Activated B cell treated with CpG ODN at 0.5 μM for 24 hours (primary cell): ENCODE measurements at regions not wholly inside any gene's neighbourhood (a gene's known extent, or its start where the extent isn't known, plus 50 kb on each side); places are given as distances from the start of the nearest gene placed in this dataset.

ENCODE experiments used
- ATAC-seq: fragments of 200-7000 bp; cut with Tn5 transposase; one replicate; pipeline ENCODE4 v1.10.0; 2021; ENCODE audit warnings: low read depth, mild to moderate bottlenecking, moderate library complexity
- CTCF ChIA-PET: fragments of 350-600 bp; sonication (Branson Sonifier 250); formaldehyde crosslinking; loops from one replicate; lab custom pipeline; 2021; ENCODE audit warnings: antibody characterized with exemption; lab: Charles Lee
- POLR2A ChIA-PET: fragments of 350-600 bp; sonication (Branson Sonifier 250); formaldehyde crosslinking; loops from one replicate; lab custom pipeline; 2021; ENCODE audit warnings: antibody characterized with exemption; lab: Charles Lee
- DNase-seq: peaks from one replicate; pipeline ENCODE4 v3.0.0; 2022
- H3K27ac Mint-ChIP-seq: one replicate; pipeline ENCODE4 v1.8.0; 2020; ENCODE audit warnings: mixed read lengths
- H3K27me3 Mint-ChIP-seq: one replicate; pipeline ENCODE4 v1.8.0; 2021; ENCODE audit warnings: mixed read lengths
- H3K36me3 Mint-ChIP-seq: one replicate; pipeline ENCODE4 v1.8.0; 2021; ENCODE audit warnings: low read depth, mixed read lengths
- H3K4me1 Mint-ChIP-seq: one replicate; pipeline ENCODE4 v1.8.0; 2021; ENCODE audit warnings: mixed read lengths
- H3K4me3 Mint-ChIP-seq: one replicate; pipeline ENCODE4 v1.8.0; 2020; ENCODE audit warnings: mild to moderate bottlenecking, mixed read lengths
- H3K9me3 Mint-ChIP-seq: one replicate; pipeline ENCODE4 v1.8.0; 2020; ENCODE audit warnings: mixed read lengths
- intact Hi-C: fragments of 100-400 bp; cut with micrococcal nuclease; formaldehyde crosslinking; loops from one replicate; pipeline ENCODE4 v1.15.1; 2024
- TF ChIP-seq, protein P1 (sequence below): fragments of 200-600 bp; IDR thresholded peaks from one replicate; pipeline ENCODE4 v1.8.0; 2022; ENCODE audit warnings: antibody characterized with exemption, mild to moderate bottlenecking

DNA sequence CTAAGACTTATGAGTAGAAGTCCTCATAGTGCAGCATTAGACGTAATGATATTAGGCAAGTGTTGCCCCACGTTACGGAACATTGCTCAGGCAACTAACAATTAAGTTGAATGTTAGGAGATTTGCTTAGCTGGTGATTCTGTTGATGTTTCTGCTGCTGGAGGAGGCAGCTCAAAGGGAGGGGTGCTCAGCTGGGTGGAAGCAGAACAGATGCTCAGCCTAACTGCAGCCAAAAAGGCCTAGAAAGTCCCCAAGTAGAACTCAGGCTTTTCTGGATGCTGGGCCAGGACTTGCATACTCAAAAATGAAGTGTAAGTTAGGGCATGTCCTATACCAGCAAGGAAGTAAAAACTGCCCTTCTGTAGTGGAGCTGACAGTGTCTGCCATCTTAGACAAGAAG lies 201.4 kb downstream of the ADRA2A start:
- TF ChIP-seq, protein P1, sequence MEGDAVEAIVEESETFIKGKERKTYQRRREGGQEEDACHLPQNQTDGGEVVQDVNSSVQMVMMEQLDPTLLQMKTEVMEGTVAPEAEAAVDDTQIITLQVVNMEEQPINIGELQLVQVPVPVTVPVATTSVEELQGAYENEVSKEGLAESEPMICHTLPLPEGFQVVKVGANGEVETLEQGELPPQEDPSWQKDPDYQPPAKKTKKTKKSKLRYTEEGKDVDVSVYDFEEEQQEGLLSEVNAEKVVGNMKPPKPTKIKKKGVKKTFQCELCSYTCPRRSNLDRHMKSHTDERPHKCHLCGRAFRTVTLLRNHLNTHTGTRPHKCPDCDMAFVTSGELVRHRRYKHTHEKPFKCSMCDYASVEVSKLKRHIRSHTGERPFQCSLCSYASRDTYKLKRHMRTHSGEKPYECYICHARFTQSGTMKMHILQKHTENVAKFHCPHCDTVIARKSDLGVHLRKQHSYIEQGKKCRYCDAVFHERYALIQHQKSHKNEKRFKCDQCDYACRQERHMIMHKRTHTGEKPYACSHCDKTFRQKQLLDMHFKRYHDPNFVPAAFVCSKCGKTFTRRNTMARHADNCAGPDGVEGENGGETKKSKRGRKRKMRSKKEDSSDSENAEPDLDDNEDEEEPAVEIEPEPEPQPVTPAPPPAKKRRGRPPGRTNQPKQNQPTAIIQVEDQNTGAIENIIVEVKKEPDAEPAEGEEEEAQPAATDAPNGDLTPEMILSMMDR, result no peak
- ATAC-seq, result no peak
- DNase-seq, result no peak
- no peaks in the 10 kb centered on the region for H3K9me3 Mint-ChIP-seq
- H3K4me1 Mint-ChIP-seq, result no peaks in the 10 kb centered on the region
- intact Hi-C loops, result no loop called here
- no peaks in the 10 kb centered on the region for H3K36me3 Mint-ChIP-seq
- no peak overlapping the region for H3K4me3 Mint-ChIP-seq
- no peak overlapping the region for H3K27ac Mint-ChIP-seq
- POLR2A ChIA-PET, result no interaction called here
- H3K27me3 Mint-ChIP-seq, result peaks cover 17% of the 10 kb centered on the region
- CTCF ChIA-PET, result no interaction called here

DNA sequence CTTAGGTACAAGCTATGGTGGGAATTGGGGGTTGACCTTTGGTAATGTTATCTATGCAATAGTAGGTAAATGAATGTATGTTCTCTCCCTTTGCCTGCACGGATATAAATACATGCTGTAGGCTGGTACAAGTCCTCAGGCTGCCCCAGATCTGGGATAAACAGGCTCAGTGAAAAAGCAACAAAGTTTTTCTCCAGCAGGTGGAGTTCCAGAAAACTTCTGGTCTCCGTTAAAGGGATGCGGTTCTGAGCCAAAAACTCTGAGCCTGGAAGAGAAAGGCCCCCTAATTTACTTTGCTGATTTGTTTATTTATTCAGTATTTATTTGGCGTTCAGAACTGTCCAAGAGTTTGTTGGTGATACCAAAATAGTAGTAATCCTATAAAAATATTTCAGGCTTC lies 204.7 kb downstream of the ADRA2A start:
- Mint-ChIP-seq H3K27ac (no peak overlapping the region), H3K27me3 (peaks cover 9% of the 10 kb centered on the region), H3K36me3 (no peaks in the 10 kb centered on the region), H3K9me3 (no peaks in the 10 kb centered on the region), H3K4me1 (no peaks in the 10 kb centered on the region), H3K4me3 (no peak overlapping the region)
- CTCF ChIA-PET, result no interaction called here
- no peak for DNase-seq
- intact Hi-C loops, result no loop called here
- POLR2A ChIA-PET, result no interaction called here
- no peak for ATAC-seq
- TF ChIP-seq, protein P1, result no peak

DNA sequence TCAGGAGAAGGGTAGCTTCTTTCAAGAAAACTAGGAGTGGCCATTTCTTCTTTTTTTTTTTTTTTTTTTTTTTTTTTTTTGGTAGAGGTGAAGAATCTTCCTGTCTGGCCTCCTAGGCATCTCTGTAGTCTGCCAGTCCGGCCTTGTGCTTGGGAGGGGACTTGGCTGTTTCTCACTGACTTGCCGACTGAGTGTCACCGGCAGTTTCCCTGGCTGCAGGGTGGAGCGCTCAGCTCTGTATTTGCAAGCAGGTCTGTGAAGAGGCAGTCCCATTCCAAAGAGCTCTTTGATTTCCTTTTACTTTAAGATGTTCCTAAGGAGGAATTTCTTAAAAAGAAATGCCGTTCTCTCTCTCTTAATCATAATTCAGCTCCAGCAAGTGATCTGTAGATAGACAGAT lies 212.6 kb downstream of the ADRA2A start:
- no peaks in the 10 kb centered on the region for H3K36me3 Mint-ChIP-seq
- POLR2A ChIA-PET, result no interaction called here
- intact Hi-C loops, result no loop called here
- DNase-seq (no peak), ATAC-seq (no peak)
- CTCF ChIA-PET, result no interaction called here
- peaks cover 9% of the 10 kb centered on the region for H3K27me3 Mint-ChIP-seq
- H3K4me1 Mint-ChIP-seq, result no peaks in the 10 kb centered on the region
- TF ChIP-seq, protein P1, result no peak
- no peaks in the 10 kb centered on the region for H3K9me3 Mint-ChIP-seq
- H3K27ac Mint-ChIP-seq, result no peak overlapping the region
- H3K4me3 Mint-ChIP-seq, result no peak overlapping the region

DNA sequence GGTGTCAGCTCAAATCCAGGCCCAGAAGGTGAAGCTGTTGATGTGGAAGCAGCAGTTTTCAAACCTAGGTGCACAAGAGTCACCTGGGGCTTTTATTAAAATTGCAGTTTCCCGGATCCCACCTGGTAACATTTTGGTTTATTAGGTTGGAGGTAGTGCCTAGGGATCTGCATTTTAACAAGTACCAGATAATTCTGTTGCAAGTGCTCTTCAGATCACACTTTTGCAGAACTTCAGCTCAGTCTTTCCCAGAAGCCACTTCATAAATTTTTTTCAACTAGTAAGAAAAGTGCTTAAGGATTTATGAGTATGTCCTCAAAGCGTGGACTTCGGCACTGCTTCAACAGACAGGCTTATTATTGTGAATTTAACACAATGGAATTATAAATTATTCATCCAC lies 213.8 kb downstream of the ADRA2A start:
- Mint-ChIP-seq H3K9me3 (no peaks in the 10 kb centered on the region), H3K27me3 (peaks cover 17% of the 10 kb centered on the region), H3K27ac (no peak overlapping the region), H3K36me3 (no peaks in the 10 kb centered on the region), H3K4me3 (no peak overlapping the region), H3K4me1 (no peaks in the 10 kb centered on the region)
- ChIA-PET CTCF (no interaction called here), POLR2A (no interaction called here)
- no peak for DNase-seq
- intact Hi-C loops, result no loop called here
- TF ChIP-seq, protein P1, result no peak
- ATAC-seq, result no peak

DNA sequence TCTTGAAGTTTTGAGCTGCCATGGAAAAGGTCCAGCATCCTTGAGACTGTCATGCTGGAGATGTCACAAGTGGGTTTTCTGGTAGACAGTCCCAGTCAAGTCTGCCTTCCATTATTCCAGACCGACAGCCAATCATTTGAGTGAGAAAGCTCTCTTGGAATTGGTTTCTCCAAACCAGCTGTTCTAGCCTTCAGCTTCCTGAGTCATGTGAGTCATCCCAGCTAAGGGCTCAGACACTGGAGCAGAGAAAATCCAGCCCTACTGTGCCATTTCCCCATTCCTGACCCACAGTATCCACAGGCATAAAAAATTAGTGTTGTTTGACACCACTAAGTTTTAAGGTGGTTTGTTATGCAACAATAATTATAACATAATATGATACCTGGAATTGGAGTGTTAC lies 219.0 kb downstream of the ADRA2A start:
- no peak for ATAC-seq
- CTCF ChIA-PET, result no interaction called here
- no peaks in the 10 kb centered on the region for H3K4me1 Mint-ChIP-seq
- no peaks in the 10 kb centered on the region for H3K9me3 Mint-ChIP-seq
- DNase-seq, result no peak
- POLR2A ChIA-PET, result no interaction called here
- no peaks in the 10 kb centered on the region for H3K36me3 Mint-ChIP-seq
- intact Hi-C loops, result no loop called here
- TF ChIP-seq, protein P1, result no peak
- H3K27ac Mint-ChIP-seq, result no peak overlapping the region
- H3K27me3 Mint-ChIP-seq, result peaks cover 18% of the 10 kb centered on the region
- no peak overlapping the region for H3K4me3 Mint-ChIP-seq
